ENCODE measurements at regions not wholly inside any gene's neighbourhood (a gene's known extent, or its start where the extent isn't known, plus 50 kb on each side); places are given as distances from the start of the nearest gene placed in this dataset.

- TF ChIP-seq POLR2A (IDR thresholded peaks at IDR 0.05; ENCODE audit: low read depth, low read length), result no peak
- no peak for TF ChIP-seq MAFK (IDR thresholded peaks at IDR 0.05; ENCODE audit: low read depth, low read length)
- no peak for TF ChIP-seq CTCF (conservative IDR thresholded peaks at IDR 0.05; ENCODE audit: low read depth, low read length)
- TF ChIP-seq SMC3 (IDR thresholded peaks at IDR 0.05; ENCODE audit: low read depth, low read length), result no peak
These were observed 383.8 kb downstream of the TFAP2A start for GRCh38 chr6:10030942-10031537.
